GM21576 (cell line): ENCODE measurements at regions not wholly inside any gene's neighbourhood (a gene's known extent, or its start where the extent isn't known, plus 50 kb on each side); places are given as distances from the start of the nearest gene placed in this dataset.
"Not testable (repeated sequence)": the region's sequence is repeated elsewhere in the genome, so short reads cannot be mapped to it uniquely, and the experiment has no call there.

Source experiments
- ATAC-seq: cut with Tn5 transposase; IDR thresholded peaks from one replicate; pipeline ENCODE4 v1.9.1; 2021; ENCODE audit warnings: mild to moderate bottlenecking, moderate library complexity; ENCODE audit not compliant: unreplicated experiment

DNA sequence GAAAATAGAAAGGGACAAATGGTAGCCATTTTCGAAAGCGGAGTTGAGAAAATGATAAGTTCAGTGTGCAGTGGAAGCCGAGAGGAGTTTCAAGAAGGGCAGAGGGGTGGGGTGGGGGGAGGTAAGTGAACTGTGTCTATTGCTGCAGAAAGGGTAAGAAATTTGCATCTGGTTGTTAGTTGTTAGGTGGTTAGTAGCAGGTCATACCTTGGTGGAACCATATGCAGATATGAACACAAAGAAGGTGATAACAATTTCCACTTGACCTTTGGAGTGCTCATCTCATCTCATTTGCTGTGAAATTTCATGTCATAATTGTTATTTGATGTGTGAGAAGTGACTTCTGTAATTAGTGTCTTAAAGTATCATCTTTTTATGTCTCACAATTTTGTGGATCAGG lies 288.2 kb downstream of the QKI start:
- peak; percentile 26 for ATAC-seq

DNA sequence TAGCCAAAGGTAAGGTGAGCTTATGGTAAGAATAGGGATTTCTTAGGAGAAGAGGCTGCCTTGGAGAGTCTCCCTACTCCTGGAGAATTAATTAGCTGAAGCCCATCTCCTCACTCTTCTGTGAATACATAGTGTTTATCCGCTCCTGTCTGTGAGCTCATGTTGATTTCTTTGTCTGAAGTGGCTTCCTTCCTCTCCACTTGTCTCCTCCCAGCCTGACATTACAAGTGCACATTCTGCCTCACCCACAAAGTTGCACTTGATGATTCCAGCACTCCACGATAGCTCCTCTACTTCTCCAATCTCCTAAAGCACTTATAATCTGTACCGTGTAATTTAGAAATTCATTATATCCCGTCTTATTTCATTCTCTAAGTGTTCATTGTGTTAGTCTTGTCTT lies 287.2 kb downstream of the QKI start:
- no peak for ATAC-seq

DNA sequence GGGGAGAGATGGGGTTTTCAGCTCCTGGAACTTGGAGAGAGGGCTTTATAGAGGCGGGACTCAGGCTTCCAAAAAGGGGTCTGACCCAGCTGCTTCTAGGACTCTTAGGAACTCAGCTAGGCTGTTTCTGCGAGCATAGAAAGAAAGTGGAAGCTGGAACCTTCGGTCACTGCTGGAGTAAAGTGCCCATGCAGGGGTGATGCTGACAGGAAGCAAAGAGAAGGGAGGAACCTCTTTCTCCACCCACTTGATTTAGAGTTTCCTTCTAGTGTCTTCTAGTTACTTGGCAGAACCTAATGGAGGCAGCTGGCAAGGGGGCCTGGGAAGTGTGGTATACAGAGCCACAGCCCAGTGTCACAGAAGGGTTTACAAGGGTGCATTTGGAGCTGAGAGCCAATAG lies 283.6 kb downstream of the QKI start:
- no peak for ATAC-seq

DNA sequence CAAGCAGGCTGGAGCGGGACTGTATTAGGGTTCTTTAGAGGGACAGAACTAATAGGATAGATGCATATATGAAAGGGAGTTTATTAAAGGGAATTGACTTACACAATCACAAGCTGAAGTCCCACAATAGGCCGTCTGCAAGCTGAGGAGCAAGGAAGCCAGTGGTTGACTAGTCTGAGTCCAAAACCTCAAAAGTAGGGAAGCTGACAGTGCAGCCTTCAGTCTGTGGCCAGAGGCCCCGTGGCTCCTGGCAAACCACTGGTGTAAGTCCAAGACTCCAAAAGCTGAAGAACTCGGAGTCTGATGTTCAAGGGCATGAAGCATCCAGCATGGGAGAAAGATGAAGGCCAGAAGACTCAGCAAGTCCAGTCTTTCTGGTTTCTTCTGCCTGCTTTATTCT lies 281.8 kb downstream of the QKI start:
- not testable (repeated sequence) for ATAC-seq

DNA sequence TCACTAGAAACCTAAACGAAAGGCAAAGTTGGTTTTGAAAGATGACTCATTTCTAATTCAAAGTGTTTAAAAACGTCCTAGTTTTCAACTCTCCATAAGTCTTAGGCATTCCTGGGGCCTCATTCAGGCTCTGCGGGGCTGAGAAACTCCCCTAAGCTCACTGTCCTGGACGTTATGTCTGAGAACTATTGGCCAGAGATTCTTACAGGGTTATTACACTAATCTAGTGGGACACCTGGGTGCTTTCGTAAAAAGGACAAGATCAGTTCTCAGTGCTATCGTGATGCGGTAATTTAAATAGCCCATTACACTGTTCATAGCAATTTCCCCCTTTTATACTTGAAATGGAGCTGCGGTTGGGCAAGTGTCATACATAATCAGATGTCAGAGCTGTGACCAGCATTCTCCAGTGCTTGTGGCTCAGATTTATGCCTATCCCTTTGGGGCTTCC lies 280.9 kb downstream of the QKI start:
- ATAC-seq, result no peak

DNA sequence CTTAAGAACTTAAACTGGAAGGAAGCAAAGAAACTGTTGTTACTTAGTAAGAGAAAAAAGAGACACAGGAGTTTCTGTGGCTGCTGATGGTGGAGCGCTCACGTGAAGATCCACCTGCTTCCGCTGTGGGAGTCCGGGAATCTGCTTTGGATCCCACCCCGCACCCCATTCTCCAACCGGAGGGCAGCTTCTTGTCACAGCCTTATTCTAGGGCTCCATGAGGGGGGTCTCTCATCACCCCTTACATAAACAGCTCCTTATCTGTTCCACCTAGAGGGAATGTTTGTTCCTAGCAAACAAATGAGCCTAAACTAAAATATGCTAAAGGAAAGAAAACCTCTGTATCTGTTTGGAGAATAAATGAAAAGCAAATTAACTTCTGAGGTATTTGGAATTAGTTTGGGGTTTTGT lies 280.5 kb downstream of the QKI start:
- ATAC-seq, result no peak

DNA sequence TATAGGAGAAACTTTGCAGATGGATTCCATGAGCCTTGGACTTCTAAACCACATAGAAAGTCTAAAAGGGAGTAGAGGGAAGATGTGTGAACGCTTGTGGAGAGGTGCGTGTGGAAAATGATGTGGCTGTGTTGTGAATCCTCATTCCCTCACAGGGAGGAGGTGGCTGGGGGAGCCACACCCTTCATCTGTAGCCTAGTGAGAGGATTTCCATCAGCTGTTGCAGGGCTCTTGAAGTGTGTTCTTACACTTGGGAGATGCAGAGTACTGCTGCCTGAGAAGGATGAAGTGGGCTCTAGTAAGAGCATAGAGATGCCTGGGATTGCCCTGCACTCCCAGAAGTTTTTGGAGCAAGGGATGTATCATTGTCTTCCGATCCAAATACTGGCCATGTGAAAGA lies 279.6 kb downstream of the QKI start:
- ATAC-seq, result no peak

DNA sequence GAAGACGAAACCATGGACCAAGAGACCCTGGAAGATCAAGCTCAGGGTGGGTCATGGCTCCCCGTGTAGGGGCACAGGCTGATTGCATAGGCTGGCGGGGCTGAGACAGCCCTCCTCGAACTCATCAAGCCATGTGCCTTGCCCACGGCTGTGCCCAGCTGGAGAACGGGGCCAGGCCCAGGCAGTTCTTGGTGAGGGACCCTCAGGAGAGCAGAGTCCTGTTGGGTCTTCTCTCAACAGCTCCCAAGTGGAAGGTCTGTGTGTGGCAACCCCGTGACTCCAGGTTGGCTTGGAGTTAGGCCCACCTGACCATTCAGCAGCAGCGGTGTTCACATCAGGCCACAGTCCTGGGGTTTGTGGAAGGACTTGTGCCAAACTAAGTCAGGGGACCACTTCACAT lies 276.5 kb downstream of the QKI start:
- ATAC-seq, result no peak

DNA sequence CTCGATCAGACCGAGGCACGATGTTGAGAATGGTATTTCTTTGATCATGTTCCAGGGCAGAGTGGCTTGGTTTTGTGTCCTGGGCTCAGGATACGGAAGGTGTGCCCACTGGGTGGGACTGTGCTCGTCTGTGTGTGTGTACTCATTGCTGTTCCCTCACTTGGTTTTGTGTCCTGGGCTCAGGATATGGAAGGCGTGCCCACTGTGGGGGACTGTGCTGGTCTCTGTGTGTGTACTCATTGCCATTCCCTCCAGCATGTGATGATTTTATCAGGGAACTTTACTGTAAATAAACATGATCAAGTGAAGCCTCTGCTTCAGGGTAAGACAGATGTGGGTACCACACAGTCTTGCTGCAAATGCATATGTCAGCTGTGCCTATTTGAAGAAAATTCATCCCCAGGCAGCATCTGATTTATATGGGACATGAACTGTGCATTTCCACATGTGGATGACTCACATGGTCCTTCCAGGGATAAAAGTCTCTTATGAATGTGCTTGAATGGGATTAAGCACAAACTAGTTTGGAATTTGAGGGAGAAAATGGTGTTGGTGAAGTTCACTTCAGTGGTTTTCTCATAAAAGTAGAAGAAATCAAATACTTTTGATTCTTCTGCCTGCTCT lies 274.3 kb downstream of the QKI start:
- ATAC-seq, result no peak

DNA sequence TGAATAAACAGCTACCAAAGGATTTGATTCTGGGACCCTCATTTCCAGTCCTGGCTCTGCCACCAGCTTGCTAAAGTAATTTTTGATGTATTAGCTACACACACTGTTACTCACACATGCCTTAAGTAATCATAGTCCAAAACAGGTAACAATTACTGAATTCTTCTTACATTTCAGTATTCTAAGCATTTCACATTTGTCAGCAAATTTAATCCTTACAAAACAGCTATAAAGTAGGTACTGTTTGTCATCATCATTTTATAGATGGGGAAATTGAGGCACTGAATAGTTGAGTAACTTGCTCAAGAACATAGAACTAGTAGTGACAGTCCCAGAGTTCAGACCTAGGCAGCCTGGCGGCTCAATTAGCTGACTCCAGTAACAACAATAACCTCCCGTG lies 272.6 kb downstream of the QKI start:
- ATAC-seq, result no peak

DNA sequence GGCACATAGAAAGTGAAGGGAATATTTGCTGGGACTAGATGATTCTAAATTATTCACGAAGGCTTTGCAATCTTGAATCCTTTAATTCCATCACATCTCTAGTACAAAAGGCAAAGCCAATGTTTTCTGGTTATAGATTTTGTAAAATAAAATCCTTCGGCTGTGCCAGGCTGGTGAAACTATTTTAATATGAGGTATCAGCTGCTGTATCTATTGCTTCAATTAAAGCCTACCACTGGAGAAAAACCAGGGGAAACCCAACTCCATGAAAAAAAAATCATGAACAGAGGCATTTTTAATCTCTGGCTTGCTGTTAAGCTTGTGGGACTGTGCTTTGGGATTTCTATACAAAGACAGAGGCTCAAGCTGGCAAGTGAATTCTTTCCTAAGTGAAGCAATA lies 271.8 kb downstream of the QKI start:
- ATAC-seq, result no peak

DNA sequence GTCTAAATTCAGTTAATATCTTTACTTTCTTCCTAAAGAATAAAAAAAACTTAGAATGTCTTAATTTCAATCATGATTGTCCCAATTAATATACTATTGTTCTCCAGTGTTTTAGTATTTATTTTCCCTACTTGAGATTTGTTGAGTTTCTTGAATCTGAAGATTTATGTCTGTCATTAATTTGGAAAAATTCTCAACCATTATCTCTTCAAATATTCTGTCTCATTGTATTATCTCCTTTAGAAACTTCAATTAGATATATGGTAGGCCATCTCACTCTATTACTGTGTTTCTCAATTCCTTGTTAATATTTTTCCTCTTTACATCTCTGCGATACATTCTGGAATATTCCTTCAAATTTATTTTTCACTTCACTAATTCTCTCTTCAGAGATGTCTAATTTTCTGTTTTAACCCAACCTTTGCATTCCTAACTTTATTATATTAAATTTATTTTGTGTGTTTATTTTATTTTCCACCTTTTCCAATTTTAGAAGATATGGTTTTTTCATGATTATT lies 268.6 kb downstream of the QKI start:
- ATAC-seq, result no peak

DNA sequence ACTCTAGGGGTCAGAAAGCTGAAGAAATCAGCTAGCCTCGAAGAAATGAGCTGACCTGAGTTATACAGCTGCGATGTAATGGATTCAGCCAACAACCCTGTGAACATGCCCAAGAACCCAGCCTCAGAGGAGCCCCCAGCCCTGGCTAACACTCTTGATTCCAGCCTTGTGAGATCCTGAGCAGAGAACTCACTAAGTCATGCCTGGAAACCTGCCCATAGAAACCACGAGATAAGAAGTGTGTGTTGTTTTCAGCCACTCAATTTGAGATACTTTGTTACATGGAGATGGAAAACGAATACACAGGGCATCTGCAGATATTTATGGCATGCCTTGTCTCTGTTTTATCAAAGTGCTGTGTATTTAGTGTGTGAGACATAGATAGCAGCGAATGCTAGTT lies 265.2 kb downstream of the QKI start:
- no peak for ATAC-seq

DNA sequence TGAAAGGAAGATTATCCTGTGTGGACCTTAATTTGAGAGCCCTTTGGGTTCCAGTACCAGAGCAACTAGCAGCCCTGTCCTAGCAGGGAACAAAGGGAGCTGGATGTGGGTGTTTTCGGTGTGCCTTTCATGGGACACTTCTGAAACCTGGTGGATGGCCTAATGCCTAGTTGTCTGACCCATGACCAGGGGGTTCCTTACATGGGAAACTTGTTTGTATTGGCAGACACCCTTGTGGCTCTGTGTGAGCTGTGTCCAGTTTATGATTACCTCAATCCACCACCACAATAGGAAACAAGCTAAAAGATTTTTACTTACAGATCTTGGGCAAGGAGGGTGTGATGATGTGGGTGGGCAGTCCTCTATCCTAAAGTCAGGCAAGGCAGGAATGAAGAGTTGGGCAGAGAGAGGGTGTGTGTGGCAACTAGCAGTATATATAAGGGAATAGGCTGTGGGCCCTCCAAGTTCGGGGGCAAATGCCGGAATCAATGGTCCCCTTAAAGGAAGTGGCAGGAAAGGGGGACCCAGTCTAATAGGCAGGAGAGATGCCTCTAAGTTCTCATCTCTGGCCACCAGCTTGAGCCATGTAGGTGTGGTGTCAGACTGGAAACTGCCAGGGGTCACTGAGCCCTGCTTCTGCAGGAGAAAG lies 264.6 kb downstream of the QKI start:
- ATAC-seq, result no peak

DNA sequence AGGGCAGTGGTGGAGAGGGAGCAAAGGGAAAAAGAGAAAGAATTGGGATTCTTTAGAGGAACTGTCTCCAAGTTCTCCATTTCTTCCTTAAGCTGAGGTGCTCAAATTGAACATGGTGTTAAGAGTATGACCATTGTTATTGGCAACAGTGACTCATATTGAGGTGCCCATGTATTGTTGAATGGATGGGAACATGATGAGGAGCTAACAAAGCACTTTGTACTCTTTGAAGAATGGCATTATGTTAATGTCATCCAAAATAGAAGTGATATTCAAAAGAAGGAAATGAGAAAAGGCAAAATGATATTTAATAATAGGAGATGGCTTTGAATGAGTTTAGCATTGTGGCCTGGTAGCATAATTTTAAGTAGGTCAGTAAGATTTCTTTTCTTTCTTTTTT lies 261.1 kb downstream of the QKI start:
- no peak for ATAC-seq

DNA sequence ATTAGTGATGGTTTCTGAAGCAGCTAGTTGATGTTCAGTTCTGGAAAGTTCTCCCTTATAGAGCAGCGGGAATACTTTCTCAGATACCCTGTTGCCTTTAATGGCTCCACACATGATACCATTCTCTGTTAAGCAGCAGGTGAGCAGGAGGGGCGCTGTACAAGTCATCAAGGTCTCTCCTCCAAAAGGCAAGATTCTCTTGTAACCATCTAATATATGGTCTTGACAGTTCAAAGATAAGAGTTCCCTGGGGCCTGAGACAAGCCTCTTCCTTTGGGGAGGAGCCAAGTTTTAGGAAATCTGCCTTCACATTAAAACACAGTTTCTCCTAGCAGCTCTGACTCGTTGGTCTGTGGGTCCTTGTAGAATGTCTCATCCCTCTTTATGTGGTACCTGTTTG lies 258.2 kb downstream of the QKI start:
- ATAC-seq, result no peak

DNA sequence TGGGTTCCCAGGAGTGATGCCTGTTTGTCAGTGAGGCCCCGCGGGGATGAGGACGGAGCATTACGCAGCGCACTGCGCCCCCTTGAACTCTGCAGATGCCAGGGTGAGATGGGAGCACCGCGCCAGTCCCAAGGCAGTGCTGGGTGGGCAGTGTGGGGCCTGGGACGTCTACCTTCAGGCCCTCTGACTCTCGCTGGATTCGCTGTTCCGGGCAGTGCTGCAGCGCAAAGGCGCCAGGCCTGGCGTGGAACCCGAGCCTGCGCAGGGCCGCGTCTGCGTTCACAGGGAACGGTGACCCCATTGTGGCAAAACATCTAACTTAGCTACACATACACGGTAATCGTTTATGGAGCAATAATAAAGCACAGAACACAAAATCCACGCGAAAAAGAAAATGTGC lies 257.3 kb downstream of the QKI start:
- ATAC-seq, result no peak

DNA sequence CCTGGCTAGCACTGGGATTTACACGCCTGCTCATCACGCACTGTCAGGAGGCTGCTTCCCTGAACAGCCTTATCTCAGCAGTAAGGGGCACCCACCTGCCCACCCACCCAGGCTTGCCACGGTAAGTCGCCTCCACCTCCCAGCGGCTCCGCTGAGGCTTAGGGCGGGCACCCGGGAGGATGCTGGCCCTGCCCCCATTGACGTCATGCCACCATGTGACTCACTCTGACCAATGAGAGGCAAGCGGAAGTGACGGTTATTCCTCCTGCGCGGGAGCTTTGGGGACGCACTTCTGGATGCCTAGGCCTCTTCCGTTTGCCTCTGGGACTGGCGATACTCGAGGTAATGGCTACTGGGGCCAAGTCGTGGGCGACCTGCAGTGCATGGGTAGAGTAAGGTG lies 256.8 kb downstream of the QKI start:
- ATAC-seq, result no peak

DNA sequence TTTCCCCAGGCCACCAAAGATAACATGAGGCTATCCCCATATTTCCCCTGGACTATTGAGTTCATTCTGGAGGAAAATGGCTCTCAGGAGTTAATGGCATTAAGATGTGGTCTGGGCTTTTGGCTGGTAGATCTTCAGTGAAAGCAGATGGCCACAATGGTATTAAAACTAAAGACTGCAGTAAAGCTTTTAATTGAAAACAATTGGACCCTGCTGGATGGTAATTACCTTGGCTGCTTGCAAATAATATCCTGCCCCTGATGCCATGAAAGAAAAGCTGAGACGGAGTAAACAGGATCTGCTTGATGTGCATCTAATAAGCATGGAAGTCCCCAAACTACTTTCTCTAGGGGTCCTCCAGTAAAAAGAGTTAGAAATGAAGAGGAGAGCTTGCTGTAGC lies 255.8 kb downstream of the QKI start:
- no peak for ATAC-seq

DNA sequence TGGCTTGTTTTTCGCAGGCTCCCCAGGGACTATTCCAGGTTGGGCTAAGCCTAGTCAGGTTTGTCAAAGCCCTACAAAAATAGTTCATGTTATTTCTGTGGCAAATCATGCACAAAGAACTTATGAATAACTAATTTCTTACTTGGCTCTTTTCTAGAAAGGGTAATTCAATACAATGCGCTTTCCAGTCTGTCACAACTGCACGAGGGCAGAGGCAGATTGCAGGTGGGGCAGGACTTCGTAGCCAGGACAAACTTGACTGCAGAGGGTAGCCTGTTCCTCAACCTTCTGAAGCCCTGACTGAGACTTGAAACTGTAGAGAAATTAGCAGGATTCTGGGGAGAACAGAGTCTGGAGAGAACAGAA lies 253.5 kb downstream of the QKI start:
- ATAC-seq, result no peak

DNA sequence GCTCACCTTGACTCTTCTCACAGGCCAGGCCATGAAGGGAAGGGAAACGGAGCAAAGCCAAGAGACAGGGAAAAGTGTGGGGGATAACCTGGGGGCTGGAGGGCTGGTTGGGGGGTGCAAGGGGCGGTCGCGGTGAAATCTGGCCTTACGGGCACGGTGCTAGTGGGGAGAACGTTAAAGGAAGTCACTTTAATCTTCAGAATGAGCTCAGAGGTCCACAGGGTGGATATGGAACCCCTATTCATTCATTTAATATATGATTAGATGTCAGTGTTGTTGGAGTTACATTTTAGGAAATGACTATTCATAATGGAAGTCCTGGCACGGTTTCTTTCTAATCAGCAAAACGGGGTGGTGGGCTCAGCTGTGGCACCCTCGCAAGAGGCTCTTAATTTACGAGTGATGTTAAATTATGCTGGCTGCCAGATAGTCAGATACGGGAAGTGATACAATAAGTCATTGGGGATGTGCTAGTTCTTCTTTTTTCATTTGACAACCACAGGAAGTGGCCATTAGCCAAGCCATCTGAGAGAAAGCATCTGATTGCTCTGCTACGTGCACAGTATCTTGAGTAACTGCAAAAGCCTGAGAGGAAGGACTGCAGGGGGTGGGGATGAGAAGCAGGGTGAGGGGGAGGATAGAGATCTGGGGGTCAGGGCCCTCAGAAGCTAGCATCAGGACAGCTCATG lies 253.0 kb downstream of the QKI start:
- peak; percentile 97 for ATAC-seq

DNA sequence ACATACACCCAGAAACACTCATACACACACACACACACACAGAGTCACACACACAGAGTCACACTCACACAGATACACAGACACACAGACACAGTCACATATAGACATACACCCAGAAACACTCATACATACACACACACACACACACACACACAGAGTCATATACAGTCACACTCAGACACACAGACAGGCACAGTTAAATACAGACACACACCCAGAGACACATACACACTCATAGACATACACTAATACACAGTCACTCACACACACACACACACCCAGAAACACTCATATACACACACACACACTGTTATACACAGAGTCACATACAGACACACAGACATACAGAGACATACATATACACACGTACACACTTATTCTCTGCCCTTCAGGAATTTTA lies 250.9 kb downstream of the QKI start:
- ATAC-seq, result no peak
